Keratinocyte (primary cell): ENCODE measurements at regions not wholly inside any gene's neighbourhood (a gene's known extent, or its start where the extent isn't known, plus 50 kb on each side); places are given as distances from the start of the nearest gene placed in this dataset.

Experiments used
- EZH2 ChIP-seq: IDR thresholded peaks from one replicate; pipeline ENCODE4 v1.6.1; 2012; ENCODE audit warnings: inconsistent platforms, mild to moderate bottlenecking, low read length, moderate library complexity
- TF ChIP-seq, protein P1 (sequence below), 3 experiments: IDR thresholded peaks in 1 of 3; conservative IDR thresholded peaks in 1 of 3; optimal IDR thresholded peaks in 1 of 3; 2 replicates in 2 of 3; 3 replicates in 1 of 3; pipeline versions ENCODE3 to v1.5.1; 2011; ENCODE audit warnings: low read length in 3 of 3, mild to moderate bottlenecking in 3 of 3, moderate library complexity in 2 of 3, control low read depth in 1 of 3, inconsistent platforms in 1 of 3; ENCODE audit not compliant: insufficient read depth in 2 of 3; ENCODE audit errors: extremely low read depth in 1 of 3

DNA sequence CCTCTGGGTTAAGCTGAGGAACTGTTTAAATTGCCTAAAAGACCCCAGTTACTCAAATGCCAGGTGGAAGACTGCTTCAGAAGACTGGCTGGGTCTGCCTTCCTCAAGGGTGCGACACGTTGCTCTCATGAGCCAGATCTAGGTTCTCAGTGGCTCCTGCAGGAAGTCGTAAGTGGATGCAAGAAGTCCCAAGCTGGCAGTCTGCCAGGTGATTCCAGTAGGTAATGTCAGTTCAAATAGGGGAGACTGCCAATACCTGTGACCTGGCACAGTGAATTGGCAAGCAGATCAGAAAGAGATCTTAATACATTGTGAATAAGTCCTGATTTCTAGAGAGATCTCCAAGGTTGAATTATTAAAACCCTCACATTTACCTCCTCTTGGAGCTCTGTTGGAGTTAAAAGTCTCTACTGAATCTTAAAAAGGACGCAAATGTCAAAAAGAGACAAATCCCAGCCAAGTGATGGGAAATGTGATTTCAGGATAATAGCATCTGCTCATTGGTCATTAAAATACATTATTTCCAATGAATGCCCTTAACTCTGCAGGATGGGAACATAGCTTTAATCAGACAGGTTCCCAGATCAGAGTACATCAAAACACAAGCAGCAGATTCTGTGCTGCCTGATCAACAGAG lies 98.8 kb upstream of the FRMD6 start:
- TF ChIP-seq, protein P1, sequence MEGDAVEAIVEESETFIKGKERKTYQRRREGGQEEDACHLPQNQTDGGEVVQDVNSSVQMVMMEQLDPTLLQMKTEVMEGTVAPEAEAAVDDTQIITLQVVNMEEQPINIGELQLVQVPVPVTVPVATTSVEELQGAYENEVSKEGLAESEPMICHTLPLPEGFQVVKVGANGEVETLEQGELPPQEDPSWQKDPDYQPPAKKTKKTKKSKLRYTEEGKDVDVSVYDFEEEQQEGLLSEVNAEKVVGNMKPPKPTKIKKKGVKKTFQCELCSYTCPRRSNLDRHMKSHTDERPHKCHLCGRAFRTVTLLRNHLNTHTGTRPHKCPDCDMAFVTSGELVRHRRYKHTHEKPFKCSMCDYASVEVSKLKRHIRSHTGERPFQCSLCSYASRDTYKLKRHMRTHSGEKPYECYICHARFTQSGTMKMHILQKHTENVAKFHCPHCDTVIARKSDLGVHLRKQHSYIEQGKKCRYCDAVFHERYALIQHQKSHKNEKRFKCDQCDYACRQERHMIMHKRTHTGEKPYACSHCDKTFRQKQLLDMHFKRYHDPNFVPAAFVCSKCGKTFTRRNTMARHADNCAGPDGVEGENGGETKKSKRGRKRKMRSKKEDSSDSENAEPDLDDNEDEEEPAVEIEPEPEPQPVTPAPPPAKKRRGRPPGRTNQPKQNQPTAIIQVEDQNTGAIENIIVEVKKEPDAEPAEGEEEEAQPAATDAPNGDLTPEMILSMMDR (optimal IDR thresholded peaks at IDR 0.05 in 1 of 3, IDR thresholded peaks at IDR 0.05 in 1 of 3, conservative IDR thresholded peaks at IDR 0.05 in 1 of 3; ENCODE audit: extremely low read depth in 1 of 3, insufficient read depth in 2 of 3, low read length in 3 of 3) = peak in 1 of 3 experiments; percentile 6
- no peak for TF ChIP-seq EZH2
